PC-9 (cell line): ENCODE measurements at regions not wholly inside any gene's neighbourhood (a gene's known extent, or its start where the extent isn't known, plus 50 kb on each side); places are given as distances from the start of the nearest gene placed in this dataset.

ENCODE experiments used
- BruUV-seq: library from RNA; stranded (reverse); fragments of 400-500 nt; replicated peaks from 2 replicates; lab custom pipeline; 2021; lab: Mats Ljungman, UMichigan
- CTCF ChIA-PET: fragments of 300-600 bp; sonication (Branson Sonifier 250); formaldehyde crosslinking; loops from one replicate; lab custom pipeline; 2022; ENCODE audit warnings: antibody characterized with exemption; lab: Charles Lee
- POLR2A ChIA-PET: fragments of 300-600 bp; sonication (Branson Sonifier 250); formaldehyde crosslinking; loops from one replicate; lab custom pipeline; 2022; ENCODE audit warnings: antibody characterized with exemption; ENCODE audit not compliant: unreplicated experiment; lab: Charles Lee
- DNase-seq, 2 experiments: peaks; one replicate each; pipeline versions ENCODE4 v3.0.0 to v3.0.0-alpha.2; 2015 to 2022; ENCODE audit warnings: mixed read lengths in 1 of 2
- H2AFZ ChIP-seq: fragments of 200-600 bp; sonication (generic); 2 replicates; pipeline ENCODE4 v1.8.1; 2017; ENCODE audit warnings: antibody characterized with exemption
- H3F3A ChIP-seq: fragments of 200-600 bp; sonication (generic); 2 replicates; pipeline ENCODE4 v1.8.1; 2017; ENCODE audit warnings: antibody characterized with exemption, mild to moderate bottlenecking, low read depth; ENCODE audit not compliant: insufficient read depth
- H3K27ac ChIP-seq: fragments of 200-600 bp; sonication (generic); 2 replicates; pipeline ENCODE4 v1.6.1; 2016; ENCODE audit warnings: mixed run types
- H3K27me3 ChIP-seq: fragments of 200-600 bp; sonication (generic); 2 replicates; pipeline ENCODE4 v1.6.1; 2016; ENCODE audit warnings: low read depth, mixed run types; ENCODE audit not compliant: insufficient read depth
- H3K36me3 ChIP-seq: fragments of 200-600 bp; sonication (generic); 2 replicates; pipeline ENCODE4 v1.6.1; 2016; ENCODE audit warnings: low read depth, mixed run types
- H3K4me1 ChIP-seq: fragments of 200-600 bp; sonication (generic); replicated peaks from 2 replicates; pipeline ENCODE4 v1.6.1; 2016; ENCODE audit warnings: mixed run types; ENCODE audit not compliant: insufficient read depth
- H3K4me2 ChIP-seq: fragments of 200-600 bp; sonication (generic); 2 replicates; pipeline ENCODE4 v1.6.1; 2017; ENCODE audit warnings: mixed run types
- H3K4me3 ChIP-seq: fragments of 200-600 bp; sonication (generic); 2 replicates; pipeline ENCODE4 v1.6.1; 2016; ENCODE audit warnings: mixed run types
- H3K79me2 ChIP-seq: fragments of 200-600 bp; sonication (generic); 2 replicates; pipeline ENCODE4 v1.6.1; 2017; ENCODE audit warnings: low read depth, mixed run types
- H3K9me2 ChIP-seq: fragments of 200-600 bp; sonication (generic); 2 replicates; pipeline ENCODE4 v1.8.1; 2017; ENCODE audit warnings: mild to moderate bottlenecking; ENCODE audit not compliant: insufficient read depth
- H3K9me3 ChIP-seq: fragments of 200-600 bp; sonication (generic); 2 replicates; pipeline ENCODE4 v1.8.1; 2016; ENCODE audit warnings: low read depth; ENCODE audit not compliant: insufficient read depth
- H4K20me1 ChIP-seq: fragments of 200-600 bp; sonication (generic); 2 replicates; pipeline ENCODE4 v1.8.1; 2017; ENCODE audit not compliant: insufficient read depth
- EZH2 ChIP-seq: fragments of 200-600 bp; sonication (generic); IDR thresholded peaks from 2 replicates; pipeline ENCODE4 v1.8.0; 2017; ENCODE audit warnings: antibody characterized with exemption, low read depth
- intact Hi-C: fragments of 100-400 bp; cut with micrococcal nuclease; formaldehyde crosslinking; loops from one replicate; pipeline ENCODE4 v1.10.0; 2022; ENCODE audit not compliant: unreplicated experiment
- TF ChIP-seq, protein P1 (sequence below): fragments of 200-600 bp; sonication (generic); conservative IDR thresholded peaks from 2 replicates; pipeline ENCODE4 v1.6.1; 2017; ENCODE audit warnings: mixed run types, antibody characterized with exemption, mild to moderate bottlenecking, moderate library complexity

- no peak overlapping the region for H3K4me2 ChIP-seq
- TF ChIP-seq, protein P1, sequence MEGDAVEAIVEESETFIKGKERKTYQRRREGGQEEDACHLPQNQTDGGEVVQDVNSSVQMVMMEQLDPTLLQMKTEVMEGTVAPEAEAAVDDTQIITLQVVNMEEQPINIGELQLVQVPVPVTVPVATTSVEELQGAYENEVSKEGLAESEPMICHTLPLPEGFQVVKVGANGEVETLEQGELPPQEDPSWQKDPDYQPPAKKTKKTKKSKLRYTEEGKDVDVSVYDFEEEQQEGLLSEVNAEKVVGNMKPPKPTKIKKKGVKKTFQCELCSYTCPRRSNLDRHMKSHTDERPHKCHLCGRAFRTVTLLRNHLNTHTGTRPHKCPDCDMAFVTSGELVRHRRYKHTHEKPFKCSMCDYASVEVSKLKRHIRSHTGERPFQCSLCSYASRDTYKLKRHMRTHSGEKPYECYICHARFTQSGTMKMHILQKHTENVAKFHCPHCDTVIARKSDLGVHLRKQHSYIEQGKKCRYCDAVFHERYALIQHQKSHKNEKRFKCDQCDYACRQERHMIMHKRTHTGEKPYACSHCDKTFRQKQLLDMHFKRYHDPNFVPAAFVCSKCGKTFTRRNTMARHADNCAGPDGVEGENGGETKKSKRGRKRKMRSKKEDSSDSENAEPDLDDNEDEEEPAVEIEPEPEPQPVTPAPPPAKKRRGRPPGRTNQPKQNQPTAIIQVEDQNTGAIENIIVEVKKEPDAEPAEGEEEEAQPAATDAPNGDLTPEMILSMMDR: no peak
- no peak for TF ChIP-seq EZH2
- H3K9me2 ChIP-seq: no peaks in the 10 kb centered on the region; the same call in 1 of the 2 replicates
- CTCF ChIA-PET: no interaction called here
- no peak overlapping the region for H3K4me3 ChIP-seq
- DNase-seq: no peak
- POLR2A ChIA-PET: no interaction called here
- H3K9me3 ChIP-seq: no peaks in the 10 kb centered on the region
- H4K20me1 ChIP-seq: no peaks in the 10 kb centered on the region
- H3K36me3 ChIP-seq: no peaks in the 10 kb centered on the region
- intact Hi-C loops: no loop called here
- H3K4me1 ChIP-seq: no peaks in the 10 kb centered on the region
- no peaks in the 10 kb centered on the region for H3K27me3 ChIP-seq
- H2AFZ ChIP-seq: no peak overlapping the region
- BruUV-seq: no TSS peak
- H3K79me2 ChIP-seq: no peaks in the 10 kb centered on the region
- no peaks in the 10 kb centered on the region for H3F3A ChIP-seq
- H3K27ac ChIP-seq: no peak overlapping the region
Observed at GRCh38 chr9:105173826-105174225, 70.6 kb upstream of the SLC44A1 start.

GRCh38 chr9:105176194-105176593 lies 68.3 kb upstream of the SLC44A1 start:
- CTCF ChIA-PET: interaction anchor here (0.6 kb wide), 1 partner anchor 8 kb away, joined by 5 read pairs; no protein-coding TSS in a partner anchor
- TF ChIP-seq, protein P1: no peak
- no peak for TF ChIP-seq EZH2
- POLR2A ChIA-PET: no interaction called here

DNA sequence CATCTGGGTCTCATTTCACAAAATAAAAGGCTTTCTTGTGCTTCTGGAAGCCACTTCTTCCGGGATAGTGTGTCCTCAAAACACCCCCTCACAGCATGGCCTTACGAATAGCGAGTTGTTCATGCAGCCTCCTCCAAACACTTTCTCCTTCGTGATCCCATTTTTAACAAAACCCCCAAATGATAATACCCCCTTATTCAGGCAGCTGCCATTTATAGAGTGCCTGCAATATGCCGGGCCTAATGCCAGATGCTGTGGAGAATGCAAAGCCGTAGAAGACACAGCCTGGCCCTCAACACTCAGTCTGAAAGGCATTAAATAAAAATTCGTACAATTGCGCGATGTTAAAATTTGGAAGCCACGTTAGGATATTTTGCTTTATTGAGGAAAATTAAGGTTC lies 66.4 kb upstream of the SLC44A1 start:
- CTCF ChIA-PET: no interaction called here
- no peaks in the 10 kb centered on the region for H3K79me2 ChIP-seq
- POLR2A ChIA-PET: no interaction called here
- no peaks in the 10 kb centered on the region; the same call in 1 of the 2 replicates for H3K9me2 ChIP-seq
- peaks cover under 1% of the 10 kb centered on the region; the same call in 1 of the 2 replicates for H3K9me3 ChIP-seq
- no peak overlapping the region for H3K4me2 ChIP-seq
- no peaks in the 10 kb centered on the region for H3K27me3 ChIP-seq
- H3K4me3 ChIP-seq: no peak overlapping the region
- H3K4me1 ChIP-seq: no peaks in the 10 kb centered on the region
- intact Hi-C loops: no loop called here
- DNase-seq: no peak
- H4K20me1 ChIP-seq: no peaks in the 10 kb centered on the region
- TF ChIP-seq EZH2: no peak
- TF ChIP-seq, protein P1: no peak
- no peak overlapping the region for H2AFZ ChIP-seq
- BruUV-seq: no TSS peak
- no peaks in the 10 kb centered on the region for H3F3A ChIP-seq
- no peaks in the 10 kb centered on the region for H3K36me3 ChIP-seq
- no peak overlapping the region for H3K27ac ChIP-seq

More at GRCh38 chr9:105176194-105176593, 68.3 kb upstream of the SLC44A1 start:
- no peaks in the 10 kb centered on the region for H3K36me3 ChIP-seq
- H3K79me2 ChIP-seq: no peaks in the 10 kb centered on the region
- H4K20me1 ChIP-seq: no peaks in the 10 kb centered on the region
- H3F3A ChIP-seq: no peaks in the 10 kb centered on the region
- H3K9me3 ChIP-seq: no peaks in the 10 kb centered on the region
- H3K9me2 ChIP-seq: no peaks in the 10 kb centered on the region; the same call in 1 of the 2 replicates
- H3K4me2 ChIP-seq: no peak overlapping the region
- no peaks in the 10 kb centered on the region for H3K27me3 ChIP-seq
- H3K4me1 ChIP-seq: no peaks in the 10 kb centered on the region
- no TSS peak for BruUV-seq
- no peak overlapping the region for H3K4me3 ChIP-seq
- DNase-seq: no peak
- H3K27ac ChIP-seq: no peak overlapping the region
- no peak overlapping the region for H2AFZ ChIP-seq
- intact Hi-C loops: no loop called here
